Activated naive CD4-positive, alpha-beta T cell treated with anti-CD3 and anti-CD28 coated beads, Interleukin-2, amount 10 ng/mL, durations not matched to agents 7 days and 5 days (primary cell): ENCODE measurements at regions not wholly inside any gene's neighbourhood (a gene's known extent, or its start where the extent isn't known, plus 50 kb on each side); places are given as distances from the start of the nearest gene placed in this dataset.
"Not testable (repeated sequence)": the region's sequence is repeated elsewhere in the genome, so short reads cannot be mapped to it uniquely, and the experiment has no call there.

Source experiments
- CTCF ChIA-PET: fragments of 350-600 bp; sonication (Branson Sonifier 250); formaldehyde crosslinking; loops from one replicate; lab custom pipeline; 2021; ENCODE audit warnings: antibody characterized with exemption; lab: Charles Lee
- DNase-seq: peaks from one replicate; pipeline ENCODE4 v3.0.0-alpha.2; 2020
- H3K27ac Mint-ChIP-seq: one replicate; pipeline ENCODE4 v1.8.0; 2021; ENCODE audit warnings: mild to moderate bottlenecking, moderate library complexity, mixed read lengths
- H3K27me3 Mint-ChIP-seq: one replicate; pipeline ENCODE4 v1.8.0; 2021; ENCODE audit warnings: mild to moderate bottlenecking, mixed read lengths
- H3K36me3 Mint-ChIP-seq: one replicate; pipeline ENCODE4 v1.8.0; 2021; ENCODE audit warnings: mixed read lengths
- H3K4me1 Mint-ChIP-seq: one replicate; pipeline ENCODE4 v1.8.0; 2021; ENCODE audit warnings: mixed read lengths
- H3K4me3 Mint-ChIP-seq: one replicate; pipeline ENCODE4 v1.8.0; 2021; ENCODE audit warnings: mild to moderate bottlenecking, moderate library complexity, mixed read lengths
- H3K9me3 Mint-ChIP-seq: one replicate; pipeline ENCODE4 v1.8.0; 2021; ENCODE audit warnings: mixed read lengths

DNA sequence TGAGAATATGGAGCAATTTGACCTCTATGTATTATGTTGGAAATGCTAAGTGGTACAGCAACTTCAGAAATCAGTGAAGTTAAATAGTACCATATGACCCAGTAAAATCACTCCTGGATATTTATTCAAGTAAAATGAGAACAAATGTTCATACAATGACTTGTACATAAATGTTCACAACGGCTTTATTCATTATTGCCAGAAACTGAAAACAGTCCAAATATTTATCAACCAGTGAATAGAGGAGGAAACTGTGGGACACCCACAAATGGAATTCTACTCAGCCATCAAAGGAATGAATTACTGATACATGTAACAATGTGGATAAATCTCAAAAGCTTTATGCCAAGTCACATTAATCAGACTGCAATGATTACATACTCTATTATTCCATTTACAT, 416.3 kb downstream of the AASDHPPT start:
- H3K4me1 Mint-ChIP-seq: no peaks in the 10 kb centered on the region
- CTCF ChIA-PET: no interaction called here
- no peak overlapping the region for H3K27ac Mint-ChIP-seq
- H3K4me3 Mint-ChIP-seq: no peak overlapping the region
- H3K9me3 Mint-ChIP-seq: peaks cover 5% of the 10 kb centered on the region
- no peak for DNase-seq
- no peaks in the 10 kb centered on the region for H3K27me3 Mint-ChIP-seq
- H3K36me3 Mint-ChIP-seq: no peaks in the 10 kb centered on the region

DNA sequence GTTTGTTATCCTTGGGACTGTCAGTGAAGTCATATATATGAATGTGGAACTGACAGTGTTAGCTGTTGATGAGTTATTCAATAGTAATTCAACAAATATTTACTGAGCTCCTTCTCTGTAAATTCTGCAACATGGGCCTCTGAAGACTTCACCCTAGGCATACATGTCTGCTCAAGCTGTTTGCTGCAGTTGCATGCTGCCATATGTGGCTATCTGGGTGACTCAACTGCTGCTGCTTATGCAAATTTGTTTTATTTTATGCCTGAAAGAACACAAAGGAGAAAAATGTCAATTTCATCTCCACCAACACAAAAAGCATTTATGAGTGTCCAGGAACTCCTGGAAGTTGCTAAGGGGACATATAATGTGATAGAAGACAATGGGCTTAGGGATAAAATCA, 417.6 kb downstream of the AASDHPPT start:
- no peak for DNase-seq
- H3K9me3 Mint-ChIP-seq: peaks cover 5% of the 10 kb centered on the region
- H3K27ac Mint-ChIP-seq: no peak overlapping the region
- H3K4me3 Mint-ChIP-seq: no peak overlapping the region
- no peaks in the 10 kb centered on the region for H3K36me3 Mint-ChIP-seq
- H3K4me1 Mint-ChIP-seq: no peaks in the 10 kb centered on the region
- CTCF ChIA-PET: no interaction called here
- no peaks in the 10 kb centered on the region for H3K27me3 Mint-ChIP-seq

DNA sequence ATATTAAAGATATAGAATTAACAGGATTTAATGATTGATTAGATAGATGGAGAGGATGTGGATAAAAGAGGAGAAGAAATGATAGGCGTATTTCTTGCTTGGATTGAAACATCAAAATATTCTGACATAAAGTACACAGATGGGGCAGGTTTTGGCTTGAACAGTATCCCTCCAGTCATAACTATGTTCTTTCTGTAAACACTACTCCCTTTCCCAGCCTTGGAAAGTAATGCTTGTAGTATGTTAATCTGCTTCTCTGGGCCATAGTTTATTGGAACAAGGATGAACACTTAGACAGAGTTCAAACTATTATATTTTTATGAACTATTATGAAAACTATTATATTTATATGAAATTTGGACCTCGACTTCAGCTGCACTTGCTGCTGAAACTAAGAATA, 419.2 kb downstream of the AASDHPPT start:
- Mint-ChIP-seq H3K27me3 (no peaks in the 10 kb centered on the region), H3K4me1 (no peaks in the 10 kb centered on the region), H3K27ac (no peak overlapping the region), H3K36me3 (no peaks in the 10 kb centered on the region), H3K4me3 (no peak overlapping the region), H3K9me3 (peaks cover 4% of the 10 kb centered on the region)
- CTCF ChIA-PET: no interaction called here
- DNase-seq: no peak

DNA sequence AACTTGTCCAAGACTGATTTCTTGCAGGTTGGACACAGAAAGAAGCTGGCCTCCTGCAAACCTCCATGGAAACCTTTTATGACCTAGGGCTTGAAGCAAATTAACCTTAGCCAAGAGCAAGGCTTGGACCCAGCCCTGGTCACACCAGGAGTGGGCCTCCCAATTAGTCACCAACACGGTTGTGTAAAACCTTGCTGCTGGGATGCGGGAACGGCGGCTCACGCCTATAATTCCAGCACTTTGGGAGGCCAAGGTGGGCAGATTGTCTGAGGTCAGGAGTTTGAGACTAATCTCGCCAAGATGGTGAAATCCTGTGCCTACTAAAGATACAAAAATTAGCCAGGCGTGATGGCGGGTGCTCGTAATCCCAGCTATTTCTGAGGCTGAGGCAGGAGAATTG, 419.9 kb downstream of the AASDHPPT start:
- no peak for DNase-seq
- H3K4me1 Mint-ChIP-seq: no peaks in the 10 kb centered on the region
- H3K36me3 Mint-ChIP-seq: no peaks in the 10 kb centered on the region
- H3K9me3 Mint-ChIP-seq: peaks cover 3% of the 10 kb centered on the region
- CTCF ChIA-PET: no interaction called here
- no peak overlapping the region for H3K27ac Mint-ChIP-seq
- H3K27me3 Mint-ChIP-seq: no peaks in the 10 kb centered on the region
- H3K4me3 Mint-ChIP-seq: no peak overlapping the region

DNA sequence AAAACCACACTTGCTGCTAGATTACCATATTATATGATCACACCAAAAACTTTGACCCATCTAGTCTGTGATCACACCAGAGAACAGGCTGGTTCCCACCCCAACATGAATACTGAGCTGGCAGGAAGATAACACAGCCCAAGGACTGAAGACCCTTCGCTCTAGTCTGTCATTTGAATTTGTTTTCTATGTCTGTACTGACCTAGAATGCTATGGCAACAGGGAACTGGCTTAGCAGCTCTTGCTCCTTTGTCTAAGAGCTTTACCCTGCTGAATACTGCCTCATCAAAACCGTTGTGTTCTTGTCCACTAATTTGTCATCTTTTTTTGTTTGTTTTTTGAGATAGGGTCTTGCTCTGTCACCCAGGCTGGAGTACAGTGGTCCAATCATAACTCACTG, 420.4 kb downstream of the AASDHPPT start:
- H3K4me1 Mint-ChIP-seq: no peaks in the 10 kb centered on the region
- peaks cover 1% of the 10 kb centered on the region for H3K9me3 Mint-ChIP-seq
- CTCF ChIA-PET: no interaction called here
- no peaks in the 10 kb centered on the region for H3K27me3 Mint-ChIP-seq
- H3K36me3 Mint-ChIP-seq: no peaks in the 10 kb centered on the region
- no peak overlapping the region for H3K4me3 Mint-ChIP-seq
- no peak overlapping the region for H3K27ac Mint-ChIP-seq
- no peak for DNase-seq

DNA sequence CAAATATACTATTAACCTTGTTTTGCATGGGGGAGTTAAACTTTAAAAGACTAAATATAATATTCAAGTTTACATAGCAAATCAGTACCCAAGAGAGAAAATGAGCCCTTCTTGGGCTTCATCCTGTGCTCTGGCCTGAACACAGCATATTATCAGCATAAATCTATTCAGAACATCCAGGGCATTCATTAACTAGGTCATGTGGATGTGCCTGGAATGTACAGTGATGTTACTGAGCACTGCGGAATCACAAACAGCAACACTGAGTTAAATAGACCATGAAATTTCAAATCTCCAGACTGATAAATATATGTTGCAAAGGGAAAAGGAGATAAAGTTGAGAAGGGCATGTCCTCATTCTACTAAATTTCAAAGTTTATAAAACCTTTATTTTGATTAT, 426.4 kb downstream of the AASDHPPT start:
- no peak overlapping the region for H3K4me3 Mint-ChIP-seq
- H3K4me1 Mint-ChIP-seq: no peaks in the 10 kb centered on the region
- peaks cover 3% of the 10 kb centered on the region for H3K9me3 Mint-ChIP-seq
- H3K36me3 Mint-ChIP-seq: no peaks in the 10 kb centered on the region
- H3K27ac Mint-ChIP-seq: no peak overlapping the region
- CTCF ChIA-PET: no interaction called here
- H3K27me3 Mint-ChIP-seq: no peaks in the 10 kb centered on the region
- no peak for DNase-seq

DNA sequence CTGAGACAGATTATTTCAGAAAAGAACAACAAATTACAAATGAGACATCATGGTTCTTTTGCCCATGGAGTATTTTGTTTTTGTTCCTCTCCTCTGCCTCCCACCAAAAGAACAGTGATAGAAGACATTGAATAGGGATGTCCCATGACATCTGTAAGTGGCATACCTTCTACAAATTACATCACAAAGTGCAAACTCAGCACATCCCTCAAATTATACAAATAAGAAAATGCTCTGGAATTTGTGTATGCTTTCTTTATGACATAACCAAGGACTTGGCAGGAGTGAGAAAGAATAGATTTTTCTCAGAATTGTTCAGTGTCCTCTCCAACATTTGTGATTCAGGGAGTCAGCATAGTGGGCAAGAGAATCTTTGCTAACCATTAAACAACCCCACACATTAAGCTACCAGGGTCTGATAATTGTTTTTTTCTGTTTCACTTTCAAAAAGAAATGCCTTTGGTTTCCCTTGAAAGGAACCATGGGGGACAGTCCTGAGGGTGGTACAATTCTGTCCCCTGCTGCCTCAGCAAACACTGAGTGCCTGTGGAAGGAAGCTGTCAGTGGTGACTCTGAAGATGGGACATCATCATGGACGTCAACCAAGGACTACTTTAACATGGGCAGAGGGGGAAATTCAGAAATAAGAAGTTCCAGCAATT, 430.3 kb downstream of the AASDHPPT start:
- H3K4me1 Mint-ChIP-seq: no peaks in the 10 kb centered on the region
- peaks cover 2% of the 10 kb centered on the region for H3K9me3 Mint-ChIP-seq
- CTCF ChIA-PET: interaction anchor here (0.6 kb wide), 1 partner anchor 665 kb away, joined by 3 read pairs; no protein-coding TSS in a partner anchor
- no peaks in the 10 kb centered on the region for H3K27me3 Mint-ChIP-seq
- no peak for DNase-seq
- no peak overlapping the region for H3K4me3 Mint-ChIP-seq
- H3K27ac Mint-ChIP-seq: no peak overlapping the region
- no peaks in the 10 kb centered on the region for H3K36me3 Mint-ChIP-seq

DNA sequence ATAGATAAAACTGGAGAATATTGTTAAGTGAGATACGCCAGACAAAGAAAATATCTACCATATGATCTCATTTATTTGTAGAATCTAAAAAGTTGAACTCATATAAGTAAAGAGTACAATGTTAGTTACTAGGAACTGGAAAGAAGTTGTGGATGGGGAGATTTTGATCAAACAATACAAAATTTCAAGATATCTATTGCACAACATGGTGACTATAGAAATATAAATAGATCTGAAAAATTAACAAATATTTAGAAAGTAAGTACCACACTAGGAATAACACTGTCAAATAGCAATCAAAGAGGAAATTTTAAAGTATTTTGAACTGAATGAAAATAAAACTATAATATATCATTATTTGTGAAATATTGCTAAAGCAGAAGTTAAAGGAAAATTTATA, 437.2 kb downstream of the AASDHPPT start:
- DNase-seq: no peak
- CTCF ChIA-PET: no interaction called here
- no peaks in the 10 kb centered on the region for H3K36me3 Mint-ChIP-seq
- H3K4me1 Mint-ChIP-seq: no peaks in the 10 kb centered on the region
- H3K27ac Mint-ChIP-seq: no peak overlapping the region
- H3K4me3 Mint-ChIP-seq: no peak overlapping the region
- H3K27me3 Mint-ChIP-seq: no peaks in the 10 kb centered on the region
- peaks cover 7% of the 10 kb centered on the region for H3K9me3 Mint-ChIP-seq

DNA sequence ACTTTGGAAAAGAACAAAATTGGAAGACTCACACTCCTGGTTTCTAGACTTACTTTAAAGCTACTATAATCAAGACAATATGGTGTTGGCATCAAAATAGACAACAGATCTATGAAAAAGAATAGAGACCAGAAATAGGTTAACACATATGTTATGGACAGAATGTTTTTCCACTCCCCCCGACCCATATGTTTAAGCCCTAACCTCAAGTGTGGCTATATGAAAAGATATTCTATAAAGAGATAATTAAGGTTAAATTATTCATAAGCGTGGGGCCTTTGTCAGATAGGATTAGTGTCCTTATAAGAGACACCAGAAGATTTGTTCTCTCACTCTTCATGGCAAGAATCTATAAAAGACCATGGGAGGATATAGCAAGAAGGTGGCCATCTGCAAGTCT, 440.0 kb downstream of the AASDHPPT start:
- Mint-ChIP-seq H3K4me1 (no peaks in the 10 kb centered on the region), H3K36me3 (no peaks in the 10 kb centered on the region), H3K27ac (no peak overlapping the region), H3K4me3 (no peak overlapping the region), H3K9me3 (peaks cover 8% of the 10 kb centered on the region), H3K27me3 (no peaks in the 10 kb centered on the region)
- CTCF ChIA-PET: no interaction called here
- no peak for DNase-seq

DNA sequence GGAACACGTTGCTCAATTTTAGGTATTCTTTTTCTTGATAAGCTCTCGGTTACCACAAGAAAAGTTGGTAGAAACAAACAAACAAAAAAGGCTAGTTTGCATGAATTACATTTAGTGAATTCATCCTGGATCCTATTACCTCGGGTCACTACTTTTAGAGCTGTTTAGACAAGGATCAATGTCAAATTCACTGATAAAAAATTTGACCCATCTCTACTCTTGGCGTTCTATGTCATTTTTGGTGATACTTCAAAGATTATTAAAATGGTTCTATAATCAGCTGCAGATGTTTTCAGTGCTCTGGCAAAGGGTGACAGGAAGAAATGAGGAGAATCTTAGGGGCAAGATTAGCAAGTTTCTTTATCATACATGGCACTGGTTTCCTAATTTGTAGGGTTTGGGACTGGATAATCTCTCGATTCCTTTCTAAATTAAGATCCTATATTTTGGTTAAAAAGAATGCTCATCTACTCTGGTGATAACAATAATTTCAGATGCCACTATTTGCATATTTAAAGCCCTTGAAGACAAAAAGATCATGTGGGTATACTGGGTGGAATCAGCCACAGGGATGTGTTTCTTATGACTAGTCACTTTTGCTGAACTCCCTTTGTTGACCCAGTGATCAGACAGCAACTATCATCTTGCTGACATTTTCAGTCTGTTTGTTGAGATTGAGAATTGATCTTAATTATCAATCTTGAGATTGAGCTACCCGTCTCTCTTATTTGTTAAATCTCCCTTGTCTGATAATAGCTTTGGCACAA, 442.9 kb downstream of the AASDHPPT start:
- H3K27ac Mint-ChIP-seq: no peak overlapping the region

DNA sequence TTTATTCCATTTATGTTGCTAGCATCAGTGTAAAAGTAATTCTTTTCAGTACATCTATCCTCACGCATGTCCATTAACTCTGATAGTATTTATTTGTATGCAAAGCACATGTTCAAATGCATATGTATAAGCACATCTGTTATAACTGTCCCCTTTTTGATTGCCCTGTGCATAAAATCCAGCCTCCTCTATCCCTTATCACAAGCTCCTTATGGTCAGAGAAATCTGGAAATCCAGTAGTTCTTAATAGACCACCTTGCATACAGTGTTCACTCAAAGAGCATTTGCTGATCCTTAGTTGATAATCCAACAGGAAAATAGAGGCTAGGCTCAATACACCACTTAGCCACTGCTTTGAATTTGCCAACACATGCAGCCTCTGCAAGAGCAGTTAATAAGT, 443.5 kb downstream of the AASDHPPT start:
- no peak overlapping the region for H3K27ac Mint-ChIP-seq

More for the DNA sequence above, 442.9 kb downstream of the AASDHPPT start:
- Mint-ChIP-seq H3K27me3 (no peaks in the 10 kb centered on the region), H3K9me3 (peaks cover 7% of the 10 kb centered on the region), H3K4me1 (no peaks in the 10 kb centered on the region), H3K4me3 (no peak overlapping the region), H3K36me3 (no peaks in the 10 kb centered on the region)
- no peak for DNase-seq
- CTCF ChIA-PET: no interaction called here

DNA sequence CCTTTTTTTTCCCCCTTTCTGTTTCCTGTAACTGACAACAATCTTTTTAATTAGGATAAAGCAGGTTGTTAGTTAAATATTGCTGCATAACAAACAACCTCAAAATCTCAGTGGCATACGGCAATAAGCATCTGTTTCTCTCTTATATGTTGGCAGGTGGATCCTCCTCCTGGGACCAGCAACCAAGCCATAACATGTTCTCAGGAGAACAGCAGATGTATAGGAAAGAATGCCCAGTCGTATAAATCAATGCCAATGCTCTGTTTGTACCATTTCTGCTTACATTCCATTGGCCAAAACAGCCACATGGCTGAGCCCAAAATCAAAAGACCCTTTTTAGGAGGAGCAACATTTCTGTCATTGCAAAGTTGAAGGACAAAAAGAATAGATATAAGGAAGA, 445.7 kb downstream of the AASDHPPT start:
- H3K27me3 Mint-ChIP-seq: no peaks in the 10 kb centered on the region
- CTCF ChIA-PET: no interaction called here
- H3K36me3 Mint-ChIP-seq: no peaks in the 10 kb centered on the region
- H3K4me1 Mint-ChIP-seq: no peaks in the 10 kb centered on the region
- DNase-seq: no peak
- no peak overlapping the region for H3K4me3 Mint-ChIP-seq
- peaks cover 9% of the 10 kb centered on the region for H3K9me3 Mint-ChIP-seq
- no peak overlapping the region for H3K27ac Mint-ChIP-seq

More for the DNA sequence above, 443.5 kb downstream of the AASDHPPT start:
- Mint-ChIP-seq H3K27me3 (no peaks in the 10 kb centered on the region), H3K36me3 (no peaks in the 10 kb centered on the region), H3K4me1 (no peaks in the 10 kb centered on the region), H3K9me3 (peaks cover 4% of the 10 kb centered on the region), H3K4me3 (no peak overlapping the region)
- CTCF ChIA-PET: no interaction called here
- DNase-seq: no peak

DNA sequence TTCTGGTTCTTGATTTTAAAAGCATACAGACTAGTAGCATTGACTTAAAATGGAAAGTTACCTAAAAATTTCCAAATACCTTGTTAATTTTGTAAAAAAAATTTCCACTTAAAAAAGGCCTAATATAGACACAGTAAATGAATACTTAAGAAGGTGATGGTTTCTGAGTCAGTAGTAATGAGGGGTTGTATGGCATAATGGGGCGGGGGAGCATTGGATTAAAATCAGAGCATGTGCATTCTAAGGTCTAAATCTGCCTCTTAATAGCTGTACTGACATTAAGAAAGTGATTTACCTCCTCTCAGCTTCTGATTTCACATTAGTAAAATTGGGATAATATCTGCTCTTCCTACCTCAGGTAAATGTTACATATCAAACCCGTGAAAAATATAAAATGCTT, 446.5 kb downstream of the AASDHPPT start:
- Mint-ChIP-seq H3K4me3 (no peak overlapping the region), H3K9me3 (peaks cover 12% of the 10 kb centered on the region), H3K27me3 (no peaks in the 10 kb centered on the region), H3K27ac (no peak overlapping the region), H3K36me3 (no peaks in the 10 kb centered on the region), H3K4me1 (no peaks in the 10 kb centered on the region)
- CTCF ChIA-PET: no interaction called here
- no peak for DNase-seq

DNA sequence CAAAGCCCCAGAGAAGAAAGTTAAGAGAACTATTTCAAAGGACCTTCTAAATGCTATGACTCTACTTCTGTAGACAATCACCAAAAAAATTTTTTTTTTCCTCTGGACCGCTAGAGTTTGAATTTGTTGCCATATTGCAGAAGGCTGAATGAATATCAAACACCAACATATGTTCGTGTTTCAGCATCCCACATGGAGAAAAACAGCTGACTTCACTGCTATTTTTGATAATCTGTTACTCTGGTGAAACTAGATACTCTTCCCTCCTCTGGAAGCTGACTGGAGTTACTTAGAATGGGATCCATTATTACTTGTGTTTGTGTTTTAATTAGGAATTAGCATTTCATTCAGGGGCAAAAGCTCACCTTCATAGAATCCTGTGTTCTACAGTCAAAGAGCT, 447.0 kb downstream of the AASDHPPT start:
- H3K4me3 Mint-ChIP-seq: no peak overlapping the region
- H3K27ac Mint-ChIP-seq: no peak overlapping the region

DNA sequence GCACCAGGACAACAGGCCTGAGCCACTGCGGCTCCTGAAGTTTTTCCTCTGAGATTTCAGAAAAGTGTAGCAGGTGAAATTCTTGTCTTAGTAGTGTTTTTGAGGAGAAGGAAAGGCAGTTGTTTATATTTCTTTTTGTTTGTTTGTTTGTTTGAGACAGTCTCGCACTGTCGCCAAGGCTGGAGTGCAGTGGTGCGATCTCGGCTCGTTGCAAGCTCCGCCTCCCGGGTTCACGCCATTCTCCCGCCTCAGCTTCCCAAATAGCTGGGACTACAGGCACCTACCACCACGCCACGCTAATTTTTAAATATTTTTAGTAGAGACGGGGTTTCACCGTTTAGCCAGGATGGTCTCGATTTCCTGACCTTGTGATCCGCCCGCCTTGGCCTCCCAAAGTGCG, 454.2 kb downstream of the AASDHPPT start:
- H3K4me1 Mint-ChIP-seq, H3K27ac Mint-ChIP-seq, H3K4me3 Mint-ChIP-seq, DNase-seq, H3K27me3 Mint-ChIP-seq, CTCF ChIA-PET, H3K36me3 Mint-ChIP-seq: not testable (repeated sequence)
- peaks cover 13% of the 10 kb centered on the region for H3K9me3 Mint-ChIP-seq

More for the DNA sequence above, 447.0 kb downstream of the AASDHPPT start:
- peaks cover 12% of the 10 kb centered on the region for H3K9me3 Mint-ChIP-seq
- no peaks in the 10 kb centered on the region for H3K27me3 Mint-ChIP-seq
- H3K4me1 Mint-ChIP-seq: no peaks in the 10 kb centered on the region
- CTCF ChIA-PET: no interaction called here
- DNase-seq: no peak
- no peaks in the 10 kb centered on the region for H3K36me3 Mint-ChIP-seq
